ENCODE measurements at regions not wholly inside any gene's neighbourhood (a gene's known extent, or its start where the extent isn't known, plus 50 kb on each side); places are given as distances from the start of the nearest gene placed in this dataset.

DNA sequence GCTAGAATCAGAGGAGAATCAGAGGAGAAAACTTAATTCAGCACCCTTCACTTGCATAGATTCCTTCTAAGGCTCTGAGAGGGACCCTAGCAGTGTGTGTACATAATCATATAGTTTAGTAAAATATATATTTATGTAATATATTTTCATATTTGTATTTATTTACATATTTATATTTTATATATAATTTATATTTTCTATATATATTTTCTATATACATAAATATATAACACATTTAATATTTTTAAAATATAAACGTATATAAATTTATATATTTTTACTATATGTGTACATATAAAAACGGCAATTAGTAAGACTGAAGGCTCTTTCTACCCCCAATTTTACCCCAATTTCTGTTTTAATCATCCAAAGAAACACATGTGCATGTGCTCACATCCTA lies 80.3 kb downstream of the NXPE2 start:
- no peaks in the 10 kb centered on the region for H3K36me3 Mint-ChIP-seq (ENCODE audit: low read depth)
- no peaks in the 10 kb centered on the region for H3K4me1 Mint-ChIP-seq (ENCODE audit: low read depth)

DNA sequence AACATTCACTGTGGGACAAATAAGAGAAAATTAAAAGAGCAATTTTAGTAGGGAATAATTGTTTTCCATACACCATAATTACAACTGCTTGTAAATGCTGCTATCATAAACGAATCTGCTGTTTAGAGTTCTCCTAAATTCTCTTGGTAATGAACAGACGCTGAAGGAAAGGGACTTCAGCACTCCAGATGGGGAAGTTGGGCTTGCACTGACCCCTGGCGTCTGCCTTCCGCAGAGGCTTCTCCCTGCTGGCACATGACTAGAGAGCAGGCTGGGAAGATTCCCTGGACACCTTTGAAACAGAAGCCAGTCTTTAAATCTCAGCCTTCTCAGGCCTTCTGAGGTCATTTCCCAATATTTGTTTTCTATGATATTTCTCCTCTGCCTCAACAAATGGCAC lies 84.1 kb downstream of the NXPE2 start:
- Mint-ChIP-seq H3K27ac (no peak overlapping the region), H3K4me3 (no peak overlapping the region), H3K9me3 (no peaks in the 10 kb centered on the region), H3K4me1 (ENCODE audit: low read depth) (no peaks in the 10 kb centered on the region), H3K36me3 (ENCODE audit: low read depth) (no peaks in the 10 kb centered on the region), H3K27me3 (ENCODE audit: insufficient read depth) (peaks cover 3% of the 10 kb centered on the region)
- intact Hi-C loops (cut with micrococcal nuclease): no loop called here
- DNase-seq (ENCODE audit: low spot score): no peak

More for the DNA sequence above, 80.3 kb downstream of the NXPE2 start:
- Mint-ChIP-seq H3K9me3 (no peaks in the 10 kb centered on the region), H3K27me3 (ENCODE audit: insufficient read depth) (no peaks in the 10 kb centered on the region), H3K4me3 (no peak overlapping the region), H3K27ac (no peak overlapping the region)
- DNase-seq (ENCODE audit: low spot score): no peak
- intact Hi-C loops (cut with micrococcal nuclease): no loop called here

DNA sequence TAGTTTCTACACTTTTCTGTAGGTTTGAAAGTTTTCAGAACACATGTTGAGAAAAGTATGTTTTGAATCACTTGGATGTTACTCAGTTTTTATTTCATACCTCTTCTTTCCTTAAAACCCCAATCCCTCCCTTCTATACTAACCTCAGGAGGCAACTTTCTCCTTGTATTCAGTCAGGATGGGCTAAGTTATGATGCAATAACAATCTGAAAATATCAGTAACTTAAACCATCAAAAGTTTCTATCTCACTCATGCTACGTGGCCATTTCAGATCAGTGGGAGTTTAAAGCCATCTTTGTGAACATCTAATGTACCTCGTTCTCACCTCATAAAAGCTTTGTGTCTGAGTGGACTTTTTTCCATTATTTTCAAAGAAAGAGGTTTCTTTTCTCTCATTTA lies 86.2 kb downstream of the NXPE2 start:
- H3K4me3 Mint-ChIP-seq: no peak overlapping the region
- DNase-seq (ENCODE audit: low spot score): no peak
- intact Hi-C loops (cut with micrococcal nuclease): no loop called here
- H3K36me3 Mint-ChIP-seq (ENCODE audit: low read depth): no peaks in the 10 kb centered on the region
- no peak overlapping the region for H3K27ac Mint-ChIP-seq
- H3K9me3 Mint-ChIP-seq: no peaks in the 10 kb centered on the region
- H3K27me3 Mint-ChIP-seq (ENCODE audit: insufficient read depth): peaks cover 3% of the 10 kb centered on the region
- H3K4me1 Mint-ChIP-seq (ENCODE audit: low read depth): no peaks in the 10 kb centered on the region

DNA sequence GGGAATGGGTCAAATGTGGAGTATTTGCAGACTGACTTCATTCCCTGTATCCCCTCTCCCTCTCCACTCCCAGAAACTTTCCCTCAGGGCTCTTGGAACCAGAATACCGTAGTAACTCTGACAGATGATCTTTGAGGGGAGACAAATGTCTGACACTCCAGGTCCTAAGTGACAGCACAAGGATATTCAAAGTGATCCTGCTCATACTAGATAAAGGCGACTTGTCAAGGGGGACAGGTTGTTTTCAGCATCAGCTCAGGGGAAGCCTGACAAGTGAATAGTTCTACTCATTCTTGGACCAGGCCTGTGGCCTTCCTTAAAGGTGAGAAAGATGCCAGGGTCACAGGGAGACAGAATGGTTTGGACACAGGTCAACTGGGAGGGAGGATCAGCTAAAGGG lies 92.8 kb downstream of the NXPE2 start:
- intact Hi-C loops (cut with micrococcal nuclease): no loop called here
- Mint-ChIP-seq H3K27ac (no peak overlapping the region), H3K4me1 (ENCODE audit: low read depth) (no peaks in the 10 kb centered on the region), H3K9me3 (no peaks in the 10 kb centered on the region), H3K36me3 (ENCODE audit: low read depth) (no peaks in the 10 kb centered on the region), H3K27me3 (ENCODE audit: insufficient read depth) (peaks cover 3% of the 10 kb centered on the region), H3K4me3 (no peak overlapping the region)
- DNase-seq (ENCODE audit: low spot score): no peak

DNA sequence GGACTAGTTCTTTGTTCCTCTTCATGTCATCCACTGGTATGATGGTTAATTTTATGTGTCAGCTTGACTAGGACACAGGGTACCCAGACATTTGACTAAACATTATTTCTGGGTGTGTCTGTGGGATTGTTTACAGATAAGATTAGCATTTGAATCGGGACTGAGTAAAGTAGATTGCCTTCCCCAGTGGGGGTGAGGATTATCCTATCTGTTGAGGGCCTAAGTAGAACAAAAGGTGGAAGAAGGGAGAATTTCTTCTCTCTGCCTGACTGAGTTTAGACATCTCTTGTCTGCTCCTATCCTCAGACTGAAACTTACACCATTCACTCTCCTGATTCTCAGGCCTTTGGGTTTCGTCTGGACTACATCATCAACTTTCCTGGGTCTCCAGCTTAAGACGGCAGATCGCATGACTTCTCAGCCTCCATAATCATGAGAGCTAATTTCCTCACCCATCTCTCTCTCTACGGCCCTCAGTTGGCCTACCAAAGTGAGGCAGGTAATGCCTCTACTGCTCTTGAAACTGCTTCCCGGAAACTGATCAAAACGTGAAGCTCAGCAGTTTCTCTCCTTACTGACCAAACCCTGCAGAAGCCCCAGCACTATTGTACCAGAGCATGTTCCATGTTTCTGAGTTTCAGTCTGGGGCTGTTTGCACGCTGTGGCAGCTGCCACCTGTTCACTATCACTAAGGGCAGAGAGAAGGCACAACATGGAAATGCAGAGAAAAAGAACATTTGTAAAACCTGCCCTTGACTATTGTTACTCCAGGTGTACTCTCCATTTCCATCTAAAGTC lies 95.4 kb downstream of the NXPE2 start:
- H3K4me1 Mint-ChIP-seq (ENCODE audit: low read depth): no peaks in the 10 kb centered on the region
- intact Hi-C loops (cut with micrococcal nuclease): loop anchor here (2.0 kb wide), 1 partner anchor 1503 kb away; no protein-coding TSS in a partner anchor
- no peaks in the 10 kb centered on the region for H3K9me3 Mint-ChIP-seq
- no peaks in the 10 kb centered on the region for H3K36me3 Mint-ChIP-seq (ENCODE audit: low read depth)
- DNase-seq (ENCODE audit: low spot score): no peak
- H3K27me3 Mint-ChIP-seq (ENCODE audit: insufficient read depth): no peaks in the 10 kb centered on the region
- H3K27ac Mint-ChIP-seq: no peak overlapping the region
- no peak overlapping the region for H3K4me3 Mint-ChIP-seq

DNA sequence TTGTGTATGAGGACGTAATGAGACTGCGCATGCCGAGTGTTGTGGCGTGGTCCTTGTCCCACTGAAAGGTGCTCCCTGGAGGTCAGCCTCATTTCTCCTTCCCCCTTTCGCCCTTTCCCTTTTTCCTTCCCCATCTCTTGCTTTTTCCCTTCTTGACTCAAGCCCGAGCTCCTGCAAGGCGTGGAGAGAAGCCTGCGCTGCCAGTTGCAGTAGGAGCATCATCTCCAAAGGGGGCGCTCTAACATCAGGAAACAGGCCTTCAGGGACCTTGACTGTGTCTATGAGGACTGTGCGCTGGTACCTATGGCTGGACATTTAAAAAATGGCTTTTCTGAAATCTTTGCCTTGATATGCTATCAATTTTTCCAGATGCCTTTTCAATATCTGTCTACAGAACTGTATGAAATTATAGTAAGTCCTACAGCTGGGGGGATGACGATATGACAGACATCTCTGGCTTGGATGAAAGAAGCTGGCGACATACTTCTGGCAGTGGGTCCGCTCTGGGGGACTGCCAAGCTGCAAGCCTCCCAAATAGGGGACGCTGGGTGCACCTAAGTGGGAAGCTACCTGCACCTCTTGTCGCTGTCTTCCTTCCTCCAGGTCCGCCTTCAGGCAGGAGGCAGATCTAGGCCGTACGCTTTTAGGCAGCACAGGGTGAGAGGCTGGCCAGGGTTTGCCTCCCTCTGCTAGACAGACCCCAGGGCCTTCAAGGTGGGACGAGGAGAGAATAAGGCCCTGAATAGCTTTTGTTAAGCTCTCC lies 96.5 kb downstream of the NXPE2 start:
- no peak for DNase-seq (ENCODE audit: low spot score)
- no peaks in the 10 kb centered on the region for H3K9me3 Mint-ChIP-seq
- H3K27me3 Mint-ChIP-seq (ENCODE audit: insufficient read depth): no peaks in the 10 kb centered on the region
- no peaks in the 10 kb centered on the region for H3K36me3 Mint-ChIP-seq (ENCODE audit: low read depth)
- H3K27ac Mint-ChIP-seq: no peak overlapping the region
- intact Hi-C loops (cut with micrococcal nuclease): loop anchor here (2.0 kb wide), 1 partner anchor 1502 kb away; no protein-coding TSS in a partner anchor
- peaks cover 2% of the 10 kb centered on the region for H3K4me1 Mint-ChIP-seq (ENCODE audit: low read depth)
- H3K4me3 Mint-ChIP-seq: no peak overlapping the region

DNA sequence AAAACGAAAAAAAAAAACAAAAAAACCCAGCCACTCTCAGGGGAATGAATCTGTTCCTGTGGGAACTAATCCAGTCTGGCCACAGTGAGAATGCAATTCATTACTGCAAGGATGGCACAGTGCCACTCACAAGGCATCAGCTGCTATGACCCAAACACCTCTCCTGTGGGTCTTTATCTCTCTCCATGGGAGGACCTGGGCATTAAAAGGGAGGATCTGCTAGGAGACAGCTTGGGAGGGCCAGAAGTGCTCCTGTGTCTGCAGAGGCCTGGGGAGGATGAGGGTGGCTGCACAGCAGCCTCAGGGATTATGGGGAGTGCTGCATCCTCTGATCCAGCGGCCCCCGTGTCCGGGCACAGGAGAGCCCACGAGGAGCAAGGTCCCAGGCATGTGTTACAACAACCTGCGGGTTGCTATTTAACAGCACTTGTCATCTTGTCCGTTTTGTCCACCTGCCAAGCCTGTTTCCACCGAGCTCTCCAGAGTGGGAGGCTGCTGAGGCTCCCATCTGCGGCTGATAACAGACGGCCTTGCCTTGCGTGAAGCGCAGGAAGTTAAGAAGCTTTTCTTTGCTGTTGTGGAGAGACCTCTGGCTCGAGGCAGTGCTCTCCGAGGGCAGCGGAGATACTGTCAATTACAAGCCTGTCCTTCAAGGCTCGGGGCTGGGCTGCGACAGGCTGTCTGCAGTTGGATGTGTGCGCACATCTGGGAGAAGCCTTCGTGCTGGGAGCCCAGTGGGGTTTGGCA lies 97.7 kb downstream of the NXPE2 start:
- no peaks in the 10 kb centered on the region for H3K9me3 Mint-ChIP-seq
- H3K4me3 Mint-ChIP-seq: no peak overlapping the region
- intact Hi-C loops (cut with micrococcal nuclease): loop anchor here (2.0 kb wide), 1 partner anchor 1501 kb away; no protein-coding TSS in a partner anchor
- no peak overlapping the region for H3K27ac Mint-ChIP-seq
- peaks cover 2% of the 10 kb centered on the region for H3K27me3 Mint-ChIP-seq (ENCODE audit: insufficient read depth)
- no peak for DNase-seq (ENCODE audit: low spot score)
- H3K36me3 Mint-ChIP-seq (ENCODE audit: low read depth): no peaks in the 10 kb centered on the region
- peaks cover 12% of the 10 kb centered on the region for H3K4me1 Mint-ChIP-seq (ENCODE audit: low read depth)

DNA sequence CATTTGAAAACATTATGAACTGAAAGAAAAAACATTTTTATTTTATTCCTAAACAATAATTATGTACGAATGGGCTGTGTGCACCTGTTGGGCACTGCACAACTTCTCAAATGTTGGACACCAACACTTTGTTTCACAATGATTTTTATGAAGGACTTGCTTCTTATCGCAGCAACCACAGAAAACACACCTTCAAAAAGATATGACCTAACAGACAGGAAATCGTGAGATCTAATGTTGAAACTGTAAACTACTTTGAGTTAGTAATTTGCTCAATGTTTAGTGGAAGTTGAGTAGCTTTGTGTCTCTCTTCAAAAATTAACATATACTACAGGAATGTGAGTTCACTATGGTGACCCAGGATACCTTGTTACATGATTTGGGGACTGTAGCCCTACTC lies 98.6 kb downstream of the NXPE2 start:
- H3K27me3 Mint-ChIP-seq (ENCODE audit: insufficient read depth): peaks cover 4% of the 10 kb centered on the region
- intact Hi-C loops (cut with micrococcal nuclease): no loop called here
- H3K4me3 Mint-ChIP-seq: no peak overlapping the region
- no peak for DNase-seq (ENCODE audit: low spot score)
- H3K36me3 Mint-ChIP-seq (ENCODE audit: low read depth): no peaks in the 10 kb centered on the region
- H3K4me1 Mint-ChIP-seq (ENCODE audit: low read depth): peaks cover 12% of the 10 kb centered on the region
- H3K9me3 Mint-ChIP-seq: no peaks in the 10 kb centered on the region
- no peak overlapping the region for H3K27ac Mint-ChIP-seq

DNA sequence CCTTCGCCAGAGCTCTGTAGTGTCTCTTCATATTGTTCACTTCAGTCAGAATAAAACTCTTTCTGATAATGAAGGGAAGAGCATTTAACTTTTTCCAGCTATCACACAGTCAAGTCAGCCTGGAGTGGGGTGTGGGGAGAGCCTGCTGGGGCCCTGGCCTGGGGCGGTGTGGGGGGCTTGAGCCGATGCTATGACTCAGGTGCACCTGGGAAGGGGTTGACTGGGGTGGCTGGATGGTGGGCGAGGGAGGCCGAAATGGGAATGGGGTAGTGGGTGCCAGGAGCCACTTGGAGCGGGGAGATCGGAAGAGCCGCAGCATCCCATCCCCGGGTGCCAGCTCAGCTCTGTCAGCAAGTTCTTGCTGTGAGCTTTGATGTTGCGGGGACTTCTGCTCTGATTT lies 100.9 kb downstream of the NXPE2 start:
- Mint-ChIP-seq H3K36me3 (ENCODE audit: low read depth) (no peaks in the 10 kb centered on the region), H3K4me3 (no peak overlapping the region), H3K9me3 (no peaks in the 10 kb centered on the region), H3K4me1 (ENCODE audit: low read depth) (peaks cover 12% of the 10 kb centered on the region), H3K27me3 (ENCODE audit: insufficient read depth) (peaks cover 4% of the 10 kb centered on the region), H3K27ac (no peak overlapping the region)
- intact Hi-C loops (cut with micrococcal nuclease): no loop called here
- no peak for DNase-seq (ENCODE audit: low spot score)

DNA sequence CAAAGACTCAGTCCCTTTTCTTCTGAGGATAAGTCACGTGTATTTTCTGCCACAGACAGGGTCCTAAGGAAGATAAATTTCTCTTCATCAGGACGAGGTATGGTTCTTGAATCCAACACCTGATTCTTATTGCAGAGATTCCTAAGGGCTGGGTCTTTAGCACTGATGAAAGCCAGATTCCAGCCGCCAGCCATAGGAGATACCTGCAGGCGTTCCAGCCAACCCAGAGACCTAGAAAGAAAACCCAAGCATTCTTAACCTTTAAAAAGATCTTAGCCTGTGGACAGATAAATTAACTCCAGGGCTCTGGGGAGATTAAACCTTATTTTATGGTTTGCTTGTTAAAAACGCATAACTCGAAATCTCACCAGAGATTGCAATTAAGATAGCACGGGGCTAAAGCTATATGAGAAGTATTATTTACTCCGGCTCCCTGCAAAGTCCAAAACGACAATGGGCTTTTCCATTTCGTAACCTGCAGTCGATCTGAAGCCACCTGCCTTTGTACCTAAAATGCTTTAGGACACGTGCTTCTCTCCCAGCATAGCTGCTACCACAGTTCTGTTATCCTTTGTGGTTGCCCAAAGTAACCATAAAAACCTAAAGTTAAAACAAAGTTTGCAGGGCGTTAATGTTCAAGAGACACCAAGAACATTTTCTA lies 104.5 kb downstream of the NXPE2 start:
- Mint-ChIP-seq H3K4me1 (ENCODE audit: low read depth) (peaks cover 12% of the 10 kb centered on the region), H3K4me3 (no peak overlapping the region), H3K27me3 (ENCODE audit: insufficient read depth) (peaks cover 4% of the 10 kb centered on the region), H3K9me3 (no peaks in the 10 kb centered on the region), H3K36me3 (ENCODE audit: low read depth) (no peaks in the 10 kb centered on the region), H3K27ac (no peak overlapping the region)
- no peak for DNase-seq (ENCODE audit: low spot score)
- intact Hi-C loops (cut with micrococcal nuclease): loop anchor here (10.0 kb wide), 1 partner anchor 1112 kb away; no protein-coding TSS in a partner anchor

DNA sequence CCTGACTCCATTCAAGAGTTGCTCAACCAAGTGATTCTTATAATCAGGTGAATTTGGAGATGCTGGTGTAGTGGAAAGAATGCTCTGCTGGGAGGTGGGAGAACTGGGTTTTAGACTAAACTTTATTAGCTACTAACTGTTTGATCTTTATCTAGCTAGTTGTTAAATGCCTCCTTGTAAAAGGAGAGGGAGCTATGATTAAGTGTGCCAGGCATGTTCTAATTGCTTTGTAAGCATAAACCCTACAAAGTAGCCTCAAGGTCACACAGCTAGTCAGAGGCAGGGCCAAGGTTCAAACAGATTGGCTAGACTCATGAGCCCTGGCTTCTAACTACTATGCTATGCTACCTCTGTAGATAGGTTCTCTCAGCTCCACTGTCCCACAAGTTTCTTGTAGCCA lies 105.5 kb downstream of the NXPE2 start:
- Mint-ChIP-seq H3K36me3 (ENCODE audit: low read depth) (no peaks in the 10 kb centered on the region), H3K27ac (no peak overlapping the region), H3K4me3 (no peak overlapping the region), H3K9me3 (no peaks in the 10 kb centered on the region), H3K27me3 (ENCODE audit: insufficient read depth) (peaks cover 4% of the 10 kb centered on the region), H3K4me1 (ENCODE audit: low read depth) (peaks cover 12% of the 10 kb centered on the region)
- intact Hi-C loops (cut with micrococcal nuclease): loop anchor here (10.0 kb wide), 1 partner anchor 1111 kb away; no protein-coding TSS in a partner anchor
- no peak for DNase-seq (ENCODE audit: low spot score)

DNA sequence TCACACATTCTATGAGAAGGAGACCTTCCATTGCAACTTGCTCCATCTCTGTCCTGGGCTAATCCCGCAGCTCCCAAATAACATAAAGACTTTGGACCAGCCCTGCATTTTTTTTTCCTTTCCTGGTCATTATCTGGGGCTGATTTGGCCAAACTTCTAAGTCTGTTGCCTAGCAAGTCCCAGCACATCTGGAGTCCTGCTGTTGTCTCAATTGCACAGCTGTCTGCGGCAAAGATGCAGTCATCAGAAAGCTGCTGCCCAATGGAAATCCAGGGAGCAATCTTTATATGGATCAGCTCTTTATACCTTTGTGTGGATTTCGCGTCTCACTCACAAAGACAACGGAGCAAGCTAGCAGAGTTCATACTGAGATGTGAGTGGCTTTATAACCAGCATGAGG lies 105.9 kb downstream of the NXPE2 start:
- peaks cover 12% of the 10 kb centered on the region for H3K4me1 Mint-ChIP-seq (ENCODE audit: low read depth)
- H3K27ac Mint-ChIP-seq: no peak overlapping the region
- H3K4me3 Mint-ChIP-seq: no peak overlapping the region
- H3K9me3 Mint-ChIP-seq: no peaks in the 10 kb centered on the region
- DNase-seq (ENCODE audit: low spot score): no peak
- H3K36me3 Mint-ChIP-seq (ENCODE audit: low read depth): no peaks in the 10 kb centered on the region
- H3K27me3 Mint-ChIP-seq (ENCODE audit: insufficient read depth): peaks cover 4% of the 10 kb centered on the region
- intact Hi-C loops (cut with micrococcal nuclease): loop anchor here (10.0 kb wide), 1 partner anchor 1111 kb away; no protein-coding TSS in a partner anchor

All from activated T-helper 1 cell treated with anti-CD3 and anti-CD28 coated beads, Interleukin-12 subunit alpha, Interleukin-12 subunit beta, Interleukin-2, Interleukin-4 antibody, amounts not matched to agents 30 ng/mL and 10 ng/mL and 1 ng/mL, durations not matched to agents 14 hours and 24 hours and 36 hours (primary cell).